ENCODE measurements at regions not wholly inside any gene's neighbourhood (a gene's known extent, or its start where the extent isn't known, plus 50 kb on each side); places are given as distances from the start of the nearest gene placed in this dataset.
A peak's percentile ranks its signal among the peaks of the same experiment; 100 is the strongest.

GRCh38 chr4:84441758-84442377 is 57.2 kb downstream of the NKX6-1 start:
- in situ Hi-C loops (cut with HindIII; ENCODE audit: low sequenced_read_pairs), result no loop called here
- no peak for DNase-seq (ENCODE audit: low spot score)

- DNase-seq (ENCODE audit: low spot score), result no peak
- in situ Hi-C loops (cut with HindIII; ENCODE audit: low sequenced_read_pairs), result no loop called here
These were observed 59.1 kb downstream of the NKX6-1 start for GRCh38 chr4:84439996-84440395.

- in situ Hi-C loops (cut with HindIII; ENCODE audit: low sequenced_read_pairs), result no loop called here
- no peak for DNase-seq (ENCODE audit: low spot score)
These were observed 62.3 kb downstream of the NKX6-1 start for GRCh38 chr4:84436812-84437211.

GRCh38 chr4:84434344-84434743 is 64.7 kb downstream of the NKX6-1 start:
- DNase-seq (ENCODE audit: low spot score), result no peak
- in situ Hi-C loops (cut with HindIII; ENCODE audit: low sequenced_read_pairs), result no loop called here

- in situ Hi-C loops (cut with HindIII; ENCODE audit: low sequenced_read_pairs), result no loop called here
- no peak for DNase-seq (ENCODE audit: low spot score)
These were observed 65.4 kb downstream of the NKX6-1 start for GRCh38 chr4:84433633-84434222.

- DNase-seq (ENCODE audit: low spot score), result no peak
- in situ Hi-C loops (cut with HindIII; ENCODE audit: low sequenced_read_pairs), result no loop called here
These were observed 66.4 kb downstream of the NKX6-1 start for GRCh38 chr4:84432713-84433112.

GRCh38 chr4:84420608-84421007 is 78.5 kb downstream of the NKX6-1 start:
- in situ Hi-C loops (cut with HindIII; ENCODE audit: low sequenced_read_pairs), result no loop called here

GRCh38 chr4:84419201-84419600 is 79.9 kb downstream of the NKX6-1 start:
- in situ Hi-C loops (cut with HindIII; ENCODE audit: low sequenced_read_pairs), result no loop called here
- DNase-seq (ENCODE audit: low spot score), result no peak

More at GRCh38 chr4:84420608-84421007, 78.5 kb downstream of the NKX6-1 start:
- no peak for DNase-seq (ENCODE audit: low spot score)

- in situ Hi-C loops (cut with HindIII; ENCODE audit: low sequenced_read_pairs), result no loop called here
- no peak for DNase-seq (ENCODE audit: low spot score)
These were observed 80.9 kb downstream of the NKX6-1 start for GRCh38 chr4:84417997-84418709.

GRCh38 chr4:84413976-84414375 is 85.1 kb downstream of the NKX6-1 start:
- DNase-seq (ENCODE audit: low spot score), result no peak
- in situ Hi-C loops (cut with HindIII; ENCODE audit: low sequenced_read_pairs), result no loop called here

- no peak for DNase-seq (ENCODE audit: low spot score)
- in situ Hi-C loops (cut with HindIII; ENCODE audit: low sequenced_read_pairs), result no loop called here
These were observed 85.6 kb downstream of the NKX6-1 start for GRCh38 chr4:84413480-84413879.

GRCh38 chr4:84412062-84412461 is 87.0 kb downstream of the NKX6-1 start:
- in situ Hi-C loops (cut with HindIII; ENCODE audit: low sequenced_read_pairs), result no loop called here

GRCh38 chr4:84407554-84408407 is 91.3 kb downstream of the NKX6-1 start:
- in situ Hi-C loops (cut with HindIII; ENCODE audit: low sequenced_read_pairs), result no loop called here
- DNase-seq (ENCODE audit: low spot score), result no peak

More at GRCh38 chr4:84412062-84412461, 87.0 kb downstream of the NKX6-1 start:
- no peak for DNase-seq (ENCODE audit: low spot score)

GRCh38 chr4:84403656-84404055 is 95.4 kb downstream of the NKX6-1 start:
- in situ Hi-C loops (cut with HindIII; ENCODE audit: low sequenced_read_pairs), result no loop called here
- no peak for DNase-seq (ENCODE audit: low spot score)

- peak; percentile 2 for DNase-seq (ENCODE audit: low spot score)
These were observed 97.3 kb downstream of the NKX6-1 start for GRCh38 chr4:84401701-84402306.

GRCh38 chr4:84394386-84394785 is 104.7 kb downstream of the NKX6-1 start:
- no peak for DNase-seq (ENCODE audit: low spot score)
- in situ Hi-C loops (cut with HindIII; ENCODE audit: low sequenced_read_pairs), result no loop called here

More at GRCh38 chr4:84401701-84402306, 97.3 kb downstream of the NKX6-1 start:
- in situ Hi-C loops (cut with HindIII; ENCODE audit: low sequenced_read_pairs), result no loop called here

GRCh38 chr4:84392951-84393590 is 106.0 kb downstream of the NKX6-1 start:
- no peak for DNase-seq (ENCODE audit: low spot score)
- in situ Hi-C loops (cut with HindIII; ENCODE audit: low sequenced_read_pairs), result no loop called here

GRCh38 chr4:84389406-84389805 is 109.7 kb downstream of the NKX6-1 start:
- no peak for DNase-seq (ENCODE audit: low spot score)
- in situ Hi-C loops (cut with HindIII; ENCODE audit: low sequenced_read_pairs), result no loop called here

GRCh38 chr4:84385203-84385602 is 113.9 kb downstream of the NKX6-1 start:
- in situ Hi-C loops (cut with HindIII; ENCODE audit: low sequenced_read_pairs), result no loop called here
- DNase-seq (ENCODE audit: low spot score), result no peak

Data from G401 (cell line).